ENCODE measurements at regions not wholly inside any gene's neighbourhood (a gene's known extent, or its start where the extent isn't known, plus 50 kb on each side); places are given as distances from the start of the nearest gene placed in this dataset.

- Histone ChIP-seq H3K4me3 (replicated peaks; ENCODE audit: insufficient read depth, low read length) (no peak overlapping the region), H3K27me3 (ENCODE audit: insufficient read depth, poor library complexity, severe bottlenecking) (no peaks in the 10 kb centered on the region), H3K27ac (replicated peaks) (no peak overlapping the region)
- no peak for DNase-seq (ENCODE audit: low read depth in 1 of 2, low spot score in 1 of 2)
- no peak for TF ChIP-seq GABPA (IDR thresholded peaks at IDR 0.05; ENCODE audit: low read depth)
- no peak for TF ChIP-seq POLR2AphosphoS5 (IDR thresholded peaks at IDR 0.05; ENCODE audit: low read depth)
- no peak for TF ChIP-seq SPI1 (IDR thresholded peaks at IDR 0.05; ENCODE audit: borderline replicate concordance, low read depth)
- TF ChIP-seq CTCF (IDR thresholded peaks at IDR 0.05; ENCODE audit: insufficient read depth, low read length) = no peak
- no peak for TF ChIP-seq REST (IDR thresholded peaks at IDR 0.05; ENCODE audit: insufficient replicate concordance, low read depth)
Observed at GRCh38 chr9:118455259-118455658, 751.1 kb downstream of the TLR4 start.

GRCh38 chr9:118455788-118456187, 751.6 kb downstream of the TLR4 start:
- Histone ChIP-seq H3K27ac (replicated peaks) (no peak overlapping the region), H3K27me3 (ENCODE audit: insufficient read depth, poor library complexity, severe bottlenecking) (no peaks in the 10 kb centered on the region), H3K4me3 (replicated peaks; ENCODE audit: insufficient read depth, low read length) (no peak overlapping the region)
- TF ChIP-seq CTCF (IDR thresholded peaks at IDR 0.05; ENCODE audit: insufficient read depth, low read length) = no peak
- TF ChIP-seq REST (IDR thresholded peaks at IDR 0.05; ENCODE audit: insufficient replicate concordance, low read depth) = no peak
- TF ChIP-seq GABPA (IDR thresholded peaks at IDR 0.05; ENCODE audit: low read depth) = no peak
- no peak for TF ChIP-seq SPI1 (IDR thresholded peaks at IDR 0.05; ENCODE audit: borderline replicate concordance, low read depth)
- TF ChIP-seq POLR2AphosphoS5 (IDR thresholded peaks at IDR 0.05; ENCODE audit: low read depth) = no peak
- no peak for DNase-seq (ENCODE audit: low read depth in 1 of 2, low spot score in 1 of 2)

- Histone ChIP-seq H3K27me3 (ENCODE audit: insufficient read depth, poor library complexity, severe bottlenecking) (no peaks in the 10 kb centered on the region), H3K27ac (replicated peaks) (no peak overlapping the region), H3K4me3 (replicated peaks; ENCODE audit: insufficient read depth, low read length) (no peak overlapping the region)
- TF ChIP-seq POLR2AphosphoS5 (IDR thresholded peaks at IDR 0.05; ENCODE audit: low read depth) (no peak), SPI1 (IDR thresholded peaks at IDR 0.05; ENCODE audit: borderline replicate concordance, low read depth) (no peak), GABPA (IDR thresholded peaks at IDR 0.05; ENCODE audit: low read depth) (no peak), CTCF (IDR thresholded peaks at IDR 0.05; ENCODE audit: insufficient read depth, low read length) (no peak), REST (IDR thresholded peaks at IDR 0.05; ENCODE audit: insufficient replicate concordance, low read depth) (no peak)
- no peak for DNase-seq (ENCODE audit: low read depth in 1 of 2, low spot score in 1 of 2)
Observed at GRCh38 chr9:118457171-118458000, 753.2 kb downstream of the TLR4 start.

Data from HL-60 (cell line).